SW 1271 (cell line): ENCODE measurements at regions not wholly inside any gene's neighbourhood (a gene's known extent, or its start where the extent isn't known, plus 50 kb on each side); places are given as distances from the start of the nearest gene placed in this dataset.

Experiments used
- DNase-seq, 2 experiments: peaks; one replicate each; lab custom pipeline; 2025; lab: John Stamatoyannopoulos, UW

DNA sequence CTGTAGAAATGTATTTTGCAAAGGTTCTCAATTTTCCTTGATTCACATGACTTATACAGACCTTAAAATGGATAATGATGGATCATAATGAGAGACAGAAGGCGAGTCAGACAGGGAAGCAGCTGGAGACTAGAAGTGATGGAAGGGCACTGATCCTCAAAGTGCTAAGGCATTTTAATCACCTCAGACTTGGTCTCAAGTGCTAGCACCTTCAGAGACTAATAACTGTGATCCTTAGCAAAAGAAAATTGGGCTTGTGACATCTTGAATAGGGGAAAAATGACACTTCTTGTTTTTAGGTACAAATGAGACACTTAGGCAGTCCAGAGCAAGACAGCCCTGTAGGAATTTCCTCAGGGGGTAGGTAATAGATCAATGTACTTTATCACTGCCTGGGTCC, 1011.7 kb downstream of the SQOR start:
- DNase-seq, result no peak

- no peak for DNase-seq
These were observed 1012.2 kb downstream of the SQOR start for GRCh38 chr15:46647046-46647445.

GRCh38 chr15:46652266-46652665, 1017.4 kb downstream of the SQOR start:
- no peak for DNase-seq

GRCh38 chr15:46654993-46655392, 1020.2 kb downstream of the SQOR start:
- DNase-seq, result no peak

DNA sequence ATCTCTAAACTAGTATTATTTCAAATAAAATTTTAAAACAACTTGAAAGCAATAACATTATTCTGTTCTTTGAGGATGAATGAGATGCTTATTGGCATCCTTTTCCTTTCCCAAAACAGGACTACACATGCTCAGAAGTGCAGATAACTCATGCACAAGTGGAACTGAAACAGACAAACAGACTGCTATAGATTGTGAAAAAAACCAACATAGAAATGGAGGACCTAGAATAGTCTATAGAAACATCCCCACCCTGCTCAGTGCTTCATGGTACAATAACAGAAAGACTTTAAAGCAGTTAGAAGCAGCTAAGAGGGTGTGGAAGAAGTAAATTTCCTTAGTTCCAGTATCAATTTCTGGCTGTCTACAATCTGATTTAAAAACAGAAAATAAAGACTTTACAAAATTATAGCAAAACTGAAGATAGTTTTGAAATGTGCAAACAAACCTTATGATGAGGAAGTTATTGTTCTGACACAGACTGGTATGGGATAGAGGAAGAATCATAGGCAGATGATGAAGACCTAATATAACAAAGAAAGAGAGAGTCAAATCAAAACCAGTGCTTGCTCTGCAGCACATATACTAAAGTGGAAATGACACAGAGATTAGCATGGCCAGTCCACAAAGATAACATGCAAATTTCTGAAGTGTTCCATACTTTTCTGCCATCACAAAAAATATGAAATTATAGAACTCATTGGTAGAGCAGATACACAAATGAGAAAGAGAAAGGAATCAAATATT, 1025.4 kb downstream of the SQOR start:
- DNase-seq, result no peak

- DNase-seq, result no peak
These were observed 1035.4 kb downstream of the SQOR start for GRCh38 chr15:46670258-46670657.

DNA sequence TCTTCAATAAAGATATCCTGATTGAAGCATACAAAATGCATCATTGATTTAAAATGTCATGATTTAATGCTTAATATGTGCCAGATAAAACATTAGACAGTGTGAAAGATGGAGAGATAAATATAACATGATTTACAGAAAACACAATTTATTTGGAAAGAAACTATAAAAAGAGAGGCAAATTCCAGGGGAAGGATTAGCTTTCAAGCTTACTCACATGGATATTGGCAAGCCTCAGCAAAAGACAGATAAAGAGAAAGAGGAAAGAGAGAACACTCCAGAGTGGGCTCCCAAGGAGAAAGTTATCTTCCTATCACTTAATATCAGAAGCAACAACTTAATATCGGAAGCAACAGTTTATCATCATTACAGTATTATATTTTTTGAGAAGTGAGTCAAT, 1036.5 kb downstream of the SQOR start:
- DNase-seq, result no peak

DNA sequence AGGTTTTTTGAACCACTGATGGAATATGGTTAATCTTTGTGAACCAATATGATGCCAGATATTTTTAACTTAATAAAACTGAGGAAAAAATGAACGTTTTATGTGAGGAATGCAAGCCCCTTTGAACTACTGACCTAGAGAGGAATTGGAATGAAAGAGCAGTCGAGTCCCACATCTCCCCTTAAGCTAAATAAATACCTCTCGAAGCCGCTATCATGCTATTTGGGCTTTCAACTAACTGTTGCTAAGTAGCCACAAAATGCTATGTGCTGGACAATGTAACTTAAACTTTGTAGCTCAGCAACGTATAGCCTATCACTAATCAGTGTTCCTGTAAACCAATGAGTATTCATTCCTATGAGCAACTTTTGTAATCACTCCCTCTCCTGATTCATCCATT, 1037.2 kb downstream of the SQOR start:
- no peak for DNase-seq

GRCh38 chr15:46676233-46677206, 1040.8 kb upstream of the SEMA6D start:
- DNase-seq, result no peak

- no peak for DNase-seq
These were observed 1039.8 kb upstream of the SEMA6D start for GRCh38 chr15:46677491-46677890.

DNA sequence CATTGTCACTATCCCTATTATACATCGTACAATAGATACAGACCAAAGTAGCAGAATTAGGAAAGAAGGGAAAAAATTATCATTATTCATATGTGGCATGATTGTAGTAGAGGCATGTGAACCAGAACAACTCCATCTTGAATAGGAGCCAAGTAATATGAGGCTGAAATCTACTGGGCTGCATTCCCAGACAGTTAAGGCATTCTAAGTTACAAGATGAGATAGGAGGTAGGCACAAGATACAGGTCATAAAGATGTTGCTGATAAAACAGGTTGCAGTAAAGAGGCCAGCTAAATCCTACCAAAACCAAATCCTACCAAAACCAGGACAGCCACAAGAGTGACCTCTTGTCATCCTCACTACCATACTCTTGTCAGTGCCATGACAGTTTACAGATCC, 1035.4 kb upstream of the SEMA6D start:
- DNase-seq, result no peak

DNA sequence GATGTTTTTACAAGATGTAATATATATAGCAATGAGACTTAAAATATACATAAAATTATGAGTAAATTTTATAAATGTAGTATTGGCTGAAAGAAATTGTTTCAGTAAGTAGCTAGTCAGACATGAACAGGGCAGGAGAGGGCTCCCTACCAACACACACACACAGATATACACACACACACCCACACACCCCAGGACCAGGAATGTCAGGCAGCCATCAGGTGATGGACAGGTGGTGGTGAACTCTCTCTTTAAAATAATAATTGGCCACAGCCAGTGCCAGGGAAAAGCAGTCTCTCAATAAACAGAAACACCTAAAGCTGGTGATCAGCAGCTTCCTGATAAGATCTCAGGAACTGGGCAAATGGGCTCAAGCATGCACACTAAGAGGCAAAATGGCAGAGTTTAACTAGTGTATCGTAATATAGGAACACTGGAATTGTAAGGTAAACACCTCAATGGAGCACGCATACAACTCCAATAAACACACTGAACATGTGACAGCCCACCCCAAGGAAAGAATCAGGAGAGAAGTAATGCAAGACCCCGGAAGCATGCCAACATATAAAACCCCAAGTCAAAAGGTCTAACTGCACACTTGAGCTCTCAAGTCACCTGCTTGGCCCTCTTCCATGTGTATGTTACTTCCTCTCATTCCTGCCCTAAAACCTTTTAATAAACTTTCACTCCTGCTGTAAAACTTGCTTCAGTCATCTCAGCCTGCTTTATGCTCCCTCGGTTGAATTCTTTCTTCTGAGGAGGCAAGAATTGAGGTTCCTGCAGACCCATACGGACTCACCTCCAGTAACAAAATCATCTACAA, 1034.1 kb upstream of the SEMA6D start:
- DNase-seq, result no peak

- no peak for DNase-seq
These were observed 1032.2 kb upstream of the SEMA6D start for GRCh38 chr15:46685096-46685495.

- no peak for DNase-seq
These were observed 1031.6 kb upstream of the SEMA6D start for GRCh38 chr15:46685681-46686080.

DNA sequence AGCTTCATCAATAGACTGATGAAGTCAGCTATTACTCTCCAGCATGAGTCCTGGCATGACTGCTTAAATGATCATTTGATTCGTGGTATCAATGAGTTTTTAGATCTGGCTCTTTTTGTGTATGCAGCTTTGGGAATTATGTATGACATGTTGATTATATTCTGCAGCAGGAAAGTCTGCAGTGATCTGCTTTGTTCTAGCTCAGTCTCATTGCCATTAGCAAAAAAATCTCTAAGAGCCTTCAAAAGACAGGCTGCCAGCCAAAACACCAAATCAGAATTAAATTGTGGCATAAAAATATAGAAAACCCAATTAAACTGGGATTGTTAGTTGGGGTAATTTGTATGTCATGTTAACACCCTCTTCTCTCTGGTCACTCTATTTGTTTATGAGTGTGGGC, 1021.0 kb upstream of the SEMA6D start:
- no peak for DNase-seq

DNA sequence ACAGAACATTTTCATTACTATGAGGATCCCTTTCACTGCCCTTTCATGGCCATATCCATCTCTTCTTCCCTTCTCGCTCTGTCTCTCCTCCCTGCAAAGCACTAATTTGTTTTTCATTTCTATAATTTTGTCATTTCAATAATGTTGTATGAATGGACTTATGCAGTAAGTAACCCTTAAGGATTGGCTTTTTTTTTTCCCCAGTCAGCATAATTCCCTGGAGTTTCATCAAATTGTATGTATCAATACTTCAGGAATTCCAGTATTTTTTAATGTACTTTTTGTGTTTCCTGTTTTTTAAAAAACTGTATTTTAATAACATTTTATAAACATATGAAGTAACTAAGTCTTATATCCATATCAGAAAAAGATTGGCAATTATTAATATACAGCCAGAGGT, 1016.0 kb upstream of the SEMA6D start:
- DNase-seq, result no peak

GRCh38 chr15:46701896-46702295, 1015.4 kb upstream of the SEMA6D start:
- no peak for DNase-seq

DNA sequence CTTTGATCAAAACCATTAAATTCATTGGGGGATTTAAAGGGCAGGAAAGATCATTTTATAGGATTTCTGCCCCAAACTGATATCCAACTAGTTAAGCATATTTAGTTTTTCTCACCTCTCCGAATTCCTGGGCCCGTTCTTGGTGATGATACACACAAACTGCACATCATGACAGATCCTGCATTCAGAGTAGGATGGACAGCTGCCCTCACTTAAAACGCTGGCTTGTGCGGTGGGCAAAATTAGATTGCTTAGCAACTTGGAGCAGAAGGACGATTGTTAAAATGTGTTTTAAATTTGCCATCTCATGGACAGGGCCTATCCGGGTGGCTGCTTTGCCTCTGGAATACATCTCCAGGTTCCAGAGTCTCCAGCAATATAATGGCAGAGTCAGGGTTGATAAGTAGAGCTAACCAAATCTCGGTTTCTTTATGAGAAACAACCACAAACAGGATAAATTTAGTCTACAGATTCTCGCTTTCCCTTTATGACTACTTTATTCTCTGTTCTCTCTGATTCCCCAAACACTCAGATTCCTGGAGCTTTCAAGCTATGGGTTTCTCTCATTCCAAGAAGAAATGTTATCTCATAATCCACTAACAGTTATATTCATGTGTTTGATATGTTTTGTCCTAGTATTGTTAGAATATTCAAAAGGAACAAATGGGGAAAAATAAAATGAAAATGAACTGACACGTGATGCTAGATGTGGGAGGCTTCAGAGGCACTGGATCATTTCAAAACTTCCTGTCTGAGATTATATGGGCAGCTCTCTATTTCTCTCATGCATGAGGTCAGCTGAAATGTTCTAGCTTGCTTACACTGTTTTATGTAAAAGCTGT, 1014.1 kb upstream of the SEMA6D start:
- no peak for DNase-seq

DNA sequence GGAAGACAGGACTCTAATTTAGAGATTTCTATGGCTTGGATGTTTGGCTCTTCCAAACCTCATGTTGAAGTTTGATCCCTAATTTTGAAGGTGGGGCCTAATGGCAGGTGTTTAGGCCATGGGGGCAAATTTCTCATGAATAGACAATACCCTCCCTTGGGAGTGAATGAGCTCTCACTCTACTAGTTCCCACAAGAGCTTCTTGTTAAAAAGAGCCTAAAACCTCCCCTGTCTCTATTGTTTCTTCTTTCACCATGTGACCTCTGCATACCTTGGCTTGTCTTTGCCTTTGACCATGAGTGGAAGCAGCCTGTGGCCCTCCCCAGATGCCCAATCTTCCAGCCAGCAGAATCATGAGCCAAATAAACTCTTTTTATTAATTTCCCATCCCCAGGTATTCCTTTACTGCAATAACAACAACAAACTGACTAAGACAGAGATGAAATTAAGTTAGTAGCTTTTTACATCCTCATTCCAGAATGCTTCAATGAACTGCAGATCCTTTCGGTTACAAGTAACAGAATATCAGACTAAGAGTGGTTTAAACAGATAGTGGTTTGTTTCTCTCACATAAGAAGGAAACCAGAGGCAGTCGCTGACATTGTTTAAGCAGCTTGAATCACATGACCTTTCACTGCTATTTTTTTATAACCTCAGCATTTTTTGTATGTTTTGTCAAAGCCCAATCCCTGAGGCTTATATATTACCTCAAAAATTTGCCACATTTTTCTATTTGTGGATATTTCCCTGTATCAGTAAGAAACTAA, 1013.3 kb upstream of the SEMA6D start:
- DNase-seq, result no peak

GRCh38 chr15:46707452-46707851, 1009.9 kb upstream of the SEMA6D start:
- DNase-seq, result no peak

GRCh38 chr15:46708226-46708625, 1009.1 kb upstream of the SEMA6D start:
- no peak for DNase-seq
